ENCODE measurements at regions not wholly inside any gene's neighbourhood (a gene's known extent, or its start where the extent isn't known, plus 50 kb on each side); places are given as distances from the start of the nearest gene placed in this dataset.
"Not testable (repeated sequence)": the region's sequence is repeated elsewhere in the genome, so short reads cannot be mapped to it uniquely, and the experiment has no call there.

DNA sequence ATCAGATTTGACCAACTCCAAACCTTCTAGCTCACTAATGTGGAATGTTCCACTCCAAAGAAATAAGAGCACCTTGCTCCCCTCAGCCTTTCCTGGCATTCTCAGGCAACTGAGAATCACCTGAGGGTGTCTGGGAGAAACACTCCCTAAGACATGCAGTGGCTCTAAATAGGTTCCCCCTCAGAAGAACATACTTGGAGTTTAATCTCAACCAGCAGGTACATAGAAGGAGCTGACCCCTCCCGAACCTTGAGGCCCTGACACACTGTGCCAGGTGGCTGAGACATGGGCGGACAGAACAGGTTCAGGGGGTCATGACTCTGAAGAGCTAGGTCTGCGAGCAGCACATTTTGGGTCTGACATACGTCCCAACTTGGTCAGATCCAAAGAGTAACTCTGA lies 107.6 kb upstream of the MAP3K4 start:
- Histone ChIP-seq H3K27ac (ENCODE audit: insufficient read depth, low read depth, low read length) (no peak overlapping the region), H3K9me1 (replicated peaks; ENCODE audit: control insufficient read depth, extremely low read depth, insufficient read depth, low read length) (no peaks in the 10 kb centered on the region), H3K79me2 (ENCODE audit: control insufficient read depth, insufficient read depth, low read length) (no peaks in the 10 kb centered on the region), H3K4me1 (ENCODE audit: control insufficient read depth, extremely low read depth, insufficient read depth, low read length) (no peaks in the 10 kb centered on the region), H3K9me3 (replicated peaks; ENCODE audit: control insufficient read depth, insufficient read depth, low read length) (no peaks in the 10 kb centered on the region), H3K4me2 (ENCODE audit: insufficient read depth, low read length) (no peak overlapping the region), H4K20me1 (replicated peaks; ENCODE audit: control insufficient read depth, extremely low read depth, insufficient read depth, low read length) (no peaks in the 10 kb centered on the region), H3K4me3 (replicated peaks in 1 of 3; ENCODE audit: insufficient read depth in 1 of 3, low read depth in 1 of 3, low read length in 3 of 3) (no peak overlapping the region), H3K27me3 (ENCODE audit: control insufficient read depth in 2 of 2, insufficient read depth in 2 of 2, low read length in 2 of 2) (no peaks in the 10 kb centered on the region), H2AFZ (ENCODE audit: low read depth, low read length) (no peak overlapping the region), H3K9ac (replicated peaks; ENCODE audit: extremely low read depth, insufficient read depth, low read length) (no peak overlapping the region), H3K36me3 (ENCODE audit: control insufficient read depth in 2 of 2, extremely low read depth in 1 of 2, insufficient read depth in 2 of 2, low read length in 2 of 2) (no peaks in the 10 kb centered on the region)
- BruUV-seq (replicated peaks), result no TSS peak
- dilution Hi-C loops (cut with MboI; ENCODE audit: extremely low pct_ligation_motif_present, low sequenced_read_pairs) (no loop called here), intact Hi-C loops (cut with micrococcal nuclease) (no loop called here)
- DNase-seq (ENCODE audit: low read depth, low spot score) (no peak), FAIRE-seq (no peak)
- ChIA-PET POLR2A (no interaction called here), CTCF (no interaction called here)
- TF ChIP-seq, protein P1, sequence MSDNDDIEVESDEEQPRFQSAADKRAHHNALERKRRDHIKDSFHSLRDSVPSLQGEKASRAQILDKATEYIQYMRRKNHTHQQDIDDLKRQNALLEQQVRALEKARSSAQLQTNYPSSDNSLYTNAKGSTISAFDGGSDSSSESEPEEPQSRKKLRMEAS (IDR thresholded peaks at IDR 0.05; ENCODE audit: insufficient read depth, insufficient read length), result no peak
- TF ChIP-seq GATA2 (IDR thresholded peaks at IDR 0.05; ENCODE audit: insufficient read depth, insufficient read length, low read depth, low read length), result no peak
- no peak for TF ChIP-seq EZH2 (IDR thresholded peaks at IDR 0.05; ENCODE audit: borderline replicate concordance, low read depth, low read length, severe bottlenecking)
- no peak for TF ChIP-seq FOS (IDR thresholded peaks at IDR 0.05; ENCODE audit: borderline replicate concordance, insufficient read depth, low read length)
- TF ChIP-seq, protein P2, sequence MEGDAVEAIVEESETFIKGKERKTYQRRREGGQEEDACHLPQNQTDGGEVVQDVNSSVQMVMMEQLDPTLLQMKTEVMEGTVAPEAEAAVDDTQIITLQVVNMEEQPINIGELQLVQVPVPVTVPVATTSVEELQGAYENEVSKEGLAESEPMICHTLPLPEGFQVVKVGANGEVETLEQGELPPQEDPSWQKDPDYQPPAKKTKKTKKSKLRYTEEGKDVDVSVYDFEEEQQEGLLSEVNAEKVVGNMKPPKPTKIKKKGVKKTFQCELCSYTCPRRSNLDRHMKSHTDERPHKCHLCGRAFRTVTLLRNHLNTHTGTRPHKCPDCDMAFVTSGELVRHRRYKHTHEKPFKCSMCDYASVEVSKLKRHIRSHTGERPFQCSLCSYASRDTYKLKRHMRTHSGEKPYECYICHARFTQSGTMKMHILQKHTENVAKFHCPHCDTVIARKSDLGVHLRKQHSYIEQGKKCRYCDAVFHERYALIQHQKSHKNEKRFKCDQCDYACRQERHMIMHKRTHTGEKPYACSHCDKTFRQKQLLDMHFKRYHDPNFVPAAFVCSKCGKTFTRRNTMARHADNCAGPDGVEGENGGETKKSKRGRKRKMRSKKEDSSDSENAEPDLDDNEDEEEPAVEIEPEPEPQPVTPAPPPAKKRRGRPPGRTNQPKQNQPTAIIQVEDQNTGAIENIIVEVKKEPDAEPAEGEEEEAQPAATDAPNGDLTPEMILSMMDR (IDR thresholded peaks at IDR 0.05; ENCODE audit: extremely low read depth in 1 of 2, insufficient read depth in 1 of 2, low read depth in 1 of 2, low read length in 2 of 2), result no peak
- TF ChIP-seq POLR2AphosphoS5 (IDR thresholded peaks at IDR 0.05; ENCODE audit: insufficient read depth, low read depth, low read length), result no peak
- no peak for TF ChIP-seq JUN (IDR thresholded peaks at IDR 0.05; ENCODE audit: borderline replicate concordance, insufficient read depth, insufficient read length, low read depth)
- TF ChIP-seq MYC (IDR thresholded peaks at IDR 0.05; ENCODE audit: low read depth, low read length), result no peak
- TF ChIP-seq POLR2A (IDR thresholded peaks at IDR 0.05; ENCODE audit: low read depth, low read length), result no peak

DNA sequence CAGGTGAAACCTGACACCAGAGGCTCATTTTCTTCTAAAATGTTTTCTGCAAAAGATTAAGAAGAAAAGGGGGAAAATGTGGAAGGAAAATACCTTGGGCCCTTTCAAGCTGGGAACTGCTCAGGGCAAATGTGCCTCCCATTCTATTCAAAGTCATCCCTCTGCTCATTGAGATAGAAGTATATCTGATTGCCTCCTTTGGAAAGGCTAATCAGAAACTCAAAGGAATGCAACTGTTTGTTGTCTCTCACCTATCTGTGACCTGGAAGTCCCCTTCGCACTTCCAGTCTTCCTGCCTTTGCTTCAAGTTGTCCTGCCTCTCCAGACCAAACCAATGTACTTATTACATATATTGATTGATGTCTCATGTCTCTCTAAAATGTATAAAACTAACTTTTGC lies 102.4 kb upstream of the MAP3K4 start:
- H3K9me3 ChIP-seq (replicated peaks; ENCODE audit: control insufficient read depth, insufficient read depth, low read length); H3K27me3 ChIP-seq (ENCODE audit: control insufficient read depth in 2 of 2, insufficient read depth in 2 of 2, low read length in 2 of 2); H3K4me1 ChIP-seq (ENCODE audit: control insufficient read depth, extremely low read depth, insufficient read depth, low read length); H3K27ac ChIP-seq (ENCODE audit: insufficient read depth, low read depth, low read length); H2AFZ ChIP-seq (ENCODE audit: low read depth, low read length); CTCF ChIA-PET; BruUV-seq (replicated peaks); dilution Hi-C loops (cut with MboI; ENCODE audit: extremely low pct_ligation_motif_present, low sequenced_read_pairs); H3K9ac ChIP-seq (replicated peaks; ENCODE audit: extremely low read depth, insufficient read depth, low read length); H3K79me2 ChIP-seq (ENCODE audit: control insufficient read depth, insufficient read depth, low read length); H3K4me3 ChIP-seq (replicated peaks in 1 of 3; ENCODE audit: insufficient read depth in 1 of 3, low read depth in 1 of 3, low read length in 3 of 3); H3K9me1 ChIP-seq (replicated peaks; ENCODE audit: control insufficient read depth, extremely low read depth, insufficient read depth, low read length); H4K20me1 ChIP-seq (replicated peaks; ENCODE audit: control insufficient read depth, extremely low read depth, insufficient read depth, low read length); FAIRE-seq; intact Hi-C loops (cut with micrococcal nuclease); H3K36me3 ChIP-seq (ENCODE audit: control insufficient read depth in 2 of 2, extremely low read depth in 1 of 2, insufficient read depth in 2 of 2, low read length in 2 of 2); H3K4me2 ChIP-seq (ENCODE audit: insufficient read depth, low read length); POLR2A ChIA-PET; DNase-seq (ENCODE audit: low read depth, low spot score): not testable (repeated sequence)

All from endothelial cell of umbilical vein (primary cell).